Ramos (cell line): ENCODE measurements at regions not wholly inside any gene's neighbourhood (a gene's known extent, or its start where the extent isn't known, plus 50 kb on each side); places are given as distances from the start of the nearest gene placed in this dataset.
"Not testable (repeated sequence)": the region's sequence is repeated elsewhere in the genome, so short reads cannot be mapped to it uniquely, and the experiment has no call there.

Source experiments
- in situ Hi-C: fragments of 300-500 bp; cut with MboI; formaldehyde crosslinking; loops from one replicate; pipeline ENCODE4 v1.14.3; 2022; ENCODE audit warnings: low sequenced_read_pairs; ENCODE audit not compliant: unreplicated experiment

- in situ Hi-C loops, result no loop called here
Measured at GRCh38 chr5:164302533-164303235, 797.3 kb downstream of the MAT2B start.

- in situ Hi-C loops, result no loop called here
Measured at GRCh38 chr5:164303646-164304215, 798.3 kb downstream of the MAT2B start.

- in situ Hi-C loops, result no loop called here
Measured at GRCh38 chr5:164306662-164307061, 801.2 kb downstream of the MAT2B start.

GRCh38 chr5:164312801-164313200 is 807.4 kb downstream of the MAT2B start:
- in situ Hi-C loops, result no loop called here

- in situ Hi-C loops, result no loop called here
Measured at GRCh38 chr5:164317676-164318075, 812.3 kb downstream of the MAT2B start.

GRCh38 chr5:164319161-164319560 is 813.7 kb downstream of the MAT2B start:
- in situ Hi-C loops, result no loop called here

GRCh38 chr5:164324239-164324638 is 818.8 kb downstream of the MAT2B start:
- in situ Hi-C loops, result no loop called here

GRCh38 chr5:164326219-164326618 is 820.8 kb downstream of the MAT2B start:
- in situ Hi-C loops, result no loop called here

- in situ Hi-C loops, result not testable (repeated sequence)
Measured at GRCh38 chr5:164327166-164327565, 821.7 kb downstream of the MAT2B start.

GRCh38 chr5:164332349-164333196 is 827.2 kb downstream of the MAT2B start:
- in situ Hi-C loops, result no loop called here

GRCh38 chr5:164335837-164336236 is 830.4 kb downstream of the MAT2B start:
- in situ Hi-C loops, result no loop called here

- in situ Hi-C loops, result no loop called here
Measured at GRCh38 chr5:164336276-164336675, 830.9 kb downstream of the MAT2B start.

- in situ Hi-C loops, result no loop called here
Measured at GRCh38 chr5:164336906-164337305, 831.5 kb downstream of the MAT2B start.

GRCh38 chr5:164341056-164341619 is 835.7 kb downstream of the MAT2B start:
- in situ Hi-C loops, result no loop called here

- in situ Hi-C loops, result no loop called here
Measured at GRCh38 chr5:164345173-164345849, 839.9 kb downstream of the MAT2B start.

- in situ Hi-C loops, result no loop called here
Measured at GRCh38 chr5:164345853-164346252, 840.4 kb downstream of the MAT2B start.

GRCh38 chr5:164346785-164347630 is 841.6 kb downstream of the MAT2B start:
- in situ Hi-C loops, result no loop called here

- in situ Hi-C loops, result no loop called here
Measured at GRCh38 chr5:164350236-164350635, 844.8 kb downstream of the MAT2B start.

- in situ Hi-C loops, result no loop called here
Measured at GRCh38 chr5:164351245-164351834, 845.9 kb downstream of the MAT2B start.
